Activated T-helper 9 cell treated with anti-CD3 and anti-CD28 coated beads, Interleukin-2, amount 50 U/mL, for 16 hours (primary cell): ENCODE measurements at regions not wholly inside any gene's neighbourhood (a gene's known extent, or its start where the extent isn't known, plus 50 kb on each side); places are given as distances from the start of the nearest gene placed in this dataset.

Experiments
- DNase-seq: peaks from one replicate; pipeline ENCODE4 v3.0.0-alpha.2; 2020; ENCODE audit warnings: low read depth

DNA sequence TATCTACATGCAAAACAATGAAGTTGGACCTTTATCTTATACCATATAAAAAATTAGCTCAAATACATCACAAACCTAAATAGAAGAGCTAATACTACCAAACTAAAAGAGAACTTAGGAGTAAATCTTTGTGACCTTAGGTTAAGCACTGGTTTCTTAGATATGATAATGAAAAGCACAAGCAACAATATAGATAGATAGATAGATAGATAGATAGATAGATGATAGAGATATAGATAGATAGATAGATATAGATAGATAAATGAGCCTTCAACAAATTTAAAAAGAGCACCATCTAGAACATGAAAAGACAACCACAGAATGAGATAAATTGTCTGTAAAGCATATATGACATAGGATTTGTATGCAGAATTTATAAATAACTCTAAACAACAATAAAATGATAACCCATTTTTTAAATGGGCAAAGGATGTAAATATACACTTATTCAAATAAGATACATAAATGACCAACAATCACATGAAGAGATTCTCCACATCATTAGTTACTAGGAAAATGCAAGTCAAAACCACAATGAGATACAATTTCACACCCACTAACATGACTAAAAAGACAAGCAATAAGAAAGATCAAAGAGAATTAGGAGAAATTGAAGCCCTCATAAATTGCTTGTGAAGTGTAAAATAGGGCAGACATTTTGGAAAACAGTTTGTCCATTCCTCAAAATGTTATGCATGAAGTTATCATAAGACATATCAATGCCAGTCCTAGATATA is 293.7 kb downstream of the BTG1 start:
- DNase-seq, result no peak

DNA sequence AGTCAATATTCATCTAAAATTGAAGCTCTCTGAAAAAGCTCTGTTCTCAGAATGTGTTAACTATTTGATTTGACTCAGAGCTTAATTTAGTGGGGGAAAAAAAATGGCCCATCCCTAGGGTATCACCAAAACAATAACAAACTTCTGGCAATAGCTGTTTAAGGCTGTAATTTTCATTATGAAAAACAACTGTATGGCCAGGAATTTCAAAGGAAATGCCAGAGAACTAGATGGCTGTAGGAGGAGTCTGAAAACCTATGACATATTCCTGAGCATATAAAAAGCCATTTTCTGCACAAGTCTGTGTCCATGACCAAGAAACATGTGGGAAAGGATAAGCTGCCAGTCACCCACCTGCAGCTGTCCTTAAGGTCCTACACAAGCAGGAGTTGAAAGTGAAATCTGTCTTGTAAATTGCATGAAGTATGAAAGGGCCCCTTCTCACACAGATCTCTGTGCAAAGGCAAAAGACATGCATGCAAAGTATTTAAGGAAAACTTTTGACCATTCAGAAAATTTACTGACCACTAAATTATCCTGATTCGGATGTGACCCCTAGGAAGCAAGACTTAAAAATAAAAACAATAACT is 299.1 kb downstream of the BTG1 start:
- no peak for DNase-seq

DNA sequence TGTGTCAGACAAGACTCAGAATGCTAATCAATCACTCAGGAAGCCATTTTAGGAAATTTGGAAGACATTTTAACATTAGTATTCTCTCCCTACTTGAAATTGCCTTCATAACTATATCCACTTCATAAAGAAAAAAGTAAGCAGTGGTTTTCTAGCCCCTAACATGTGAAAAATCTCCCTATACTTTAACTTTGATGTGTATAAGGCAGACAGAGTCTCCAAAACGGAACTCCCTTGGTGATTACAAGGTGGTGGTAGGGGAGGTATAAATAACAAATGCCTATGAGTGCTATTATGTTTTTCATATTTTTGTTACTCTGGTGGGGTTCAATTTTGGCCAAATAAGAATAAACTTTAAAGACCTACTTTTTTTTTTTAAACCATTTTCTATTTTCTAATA is 300.3 kb downstream of the BTG1 start:
- no peak for DNase-seq

DNA sequence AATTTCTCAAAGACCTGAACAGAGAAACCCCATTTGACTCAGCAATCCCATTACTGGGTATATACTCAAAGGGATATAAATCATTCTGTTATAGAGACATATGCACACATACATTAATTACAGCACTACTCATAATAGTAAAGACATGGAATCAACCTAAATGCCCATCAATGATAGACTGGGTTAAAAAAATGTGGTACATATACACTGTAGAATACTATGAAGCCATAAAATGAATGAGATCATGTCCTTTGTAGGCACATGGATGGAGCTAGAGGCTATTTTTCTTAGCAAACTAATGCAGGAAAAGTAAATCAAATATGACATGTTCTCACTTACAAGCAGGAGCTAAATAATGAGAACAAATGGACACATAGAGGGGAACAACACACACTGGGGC is 303.8 kb downstream of the BTG1 start:
- no peak for DNase-seq

DNA sequence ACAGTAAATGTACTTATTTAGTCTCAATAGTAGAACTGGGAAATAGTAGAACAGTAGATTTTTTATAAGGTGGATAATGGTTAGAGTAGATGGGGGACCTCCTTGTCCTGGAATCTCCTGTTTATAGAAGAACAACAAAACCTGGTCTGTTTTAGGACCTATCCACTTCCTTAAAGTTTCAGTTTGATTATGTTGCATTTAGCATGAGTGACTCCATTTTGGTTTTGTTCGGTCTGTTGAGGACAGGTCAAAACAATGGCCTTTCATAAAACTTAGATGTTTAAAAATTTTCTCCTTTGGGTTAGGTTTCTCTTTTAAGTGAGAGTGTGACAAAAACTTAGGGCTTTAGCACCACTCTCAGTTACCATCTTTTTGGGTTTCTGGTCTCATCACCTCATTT is 308.9 kb downstream of the BTG1 start:
- no peak for DNase-seq

DNA sequence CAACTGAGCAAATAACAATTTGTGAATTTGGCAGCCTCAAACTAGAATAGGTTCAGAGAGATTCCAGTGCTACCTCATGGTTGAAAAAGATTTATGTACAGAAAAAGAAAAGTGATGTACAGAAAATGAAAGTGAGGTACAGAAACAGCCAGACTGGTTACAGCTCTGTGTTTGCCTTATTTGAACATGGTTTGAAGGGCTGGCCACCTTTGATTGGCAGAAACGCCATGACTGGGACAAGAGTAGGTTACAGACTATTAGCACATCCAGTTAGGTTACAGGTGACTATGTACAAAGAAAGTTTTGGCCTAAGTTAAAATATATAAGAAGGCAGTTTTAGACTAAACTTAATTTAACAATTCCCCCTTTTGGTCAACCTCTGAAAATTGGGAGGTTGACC is 309.4 kb downstream of the BTG1 start:
- no peak for DNase-seq

DNA sequence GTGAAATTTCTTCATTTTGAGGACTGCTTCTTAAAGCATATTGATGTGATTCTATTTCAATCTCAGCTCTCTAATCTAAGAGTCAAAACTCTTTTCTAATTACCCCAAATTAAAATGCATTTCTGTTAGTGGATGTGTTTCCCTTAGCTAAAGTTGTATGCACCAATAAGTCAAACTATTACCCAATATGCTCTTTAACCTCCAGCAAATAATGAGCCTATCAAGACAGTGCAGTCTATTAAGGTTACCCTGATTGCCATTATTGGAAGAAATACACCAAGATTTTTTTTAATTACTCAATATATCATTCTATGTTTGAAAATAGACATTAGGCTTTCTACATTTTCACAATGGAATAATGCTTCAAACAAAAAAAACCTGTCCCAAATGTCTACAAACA is 310.0 kb downstream of the BTG1 start:
- DNase-seq, result no peak

DNA sequence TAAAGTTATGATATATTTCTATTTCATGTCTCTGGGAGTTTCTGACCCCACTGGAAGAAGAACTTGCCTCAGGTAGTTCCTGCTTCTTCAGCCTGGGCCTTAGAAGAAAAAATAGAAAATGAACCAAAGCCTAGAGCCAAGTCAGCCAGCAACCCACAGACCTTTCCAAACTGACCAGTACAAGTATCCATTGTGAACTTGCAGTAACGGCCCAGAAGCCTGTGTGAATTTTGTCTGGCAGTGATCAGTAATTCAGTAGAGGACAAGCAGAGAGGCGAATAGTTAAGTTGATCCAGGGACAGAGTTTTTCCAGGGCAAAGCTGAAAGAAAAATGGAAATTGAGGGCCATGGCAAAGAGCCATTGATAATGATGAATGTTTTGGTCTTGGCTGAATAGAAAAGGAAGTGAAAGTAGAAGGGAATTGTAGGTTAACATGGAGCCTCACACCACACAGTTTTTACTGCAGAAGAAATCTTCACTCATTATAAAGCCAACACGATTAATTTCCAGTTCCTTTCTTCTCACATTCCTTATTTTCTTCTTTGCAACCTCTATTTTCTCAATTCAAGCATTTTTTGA is 311.8 kb downstream of the BTG1 start:
- no peak for DNase-seq

DNA sequence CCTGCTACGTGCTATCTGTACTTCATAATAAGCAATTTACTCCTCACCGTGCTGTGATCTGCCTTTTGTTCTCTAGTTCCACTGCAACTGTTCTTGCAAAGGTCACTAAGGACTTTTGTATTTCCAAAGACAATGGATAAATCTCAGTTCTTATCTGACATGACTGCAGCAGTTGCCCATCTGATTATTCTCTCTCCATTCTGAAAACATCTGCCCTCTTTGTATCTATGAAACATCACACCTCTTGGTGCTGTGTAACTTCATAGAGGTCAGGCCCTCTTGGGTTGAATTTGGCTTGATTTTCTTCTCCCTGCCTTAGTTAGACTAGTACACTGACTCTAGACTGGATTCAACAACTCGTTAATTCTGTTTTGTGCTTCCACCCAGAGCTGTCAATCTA is 319.6 kb downstream of the BTG1 start:
- no peak for DNase-seq

DNA sequence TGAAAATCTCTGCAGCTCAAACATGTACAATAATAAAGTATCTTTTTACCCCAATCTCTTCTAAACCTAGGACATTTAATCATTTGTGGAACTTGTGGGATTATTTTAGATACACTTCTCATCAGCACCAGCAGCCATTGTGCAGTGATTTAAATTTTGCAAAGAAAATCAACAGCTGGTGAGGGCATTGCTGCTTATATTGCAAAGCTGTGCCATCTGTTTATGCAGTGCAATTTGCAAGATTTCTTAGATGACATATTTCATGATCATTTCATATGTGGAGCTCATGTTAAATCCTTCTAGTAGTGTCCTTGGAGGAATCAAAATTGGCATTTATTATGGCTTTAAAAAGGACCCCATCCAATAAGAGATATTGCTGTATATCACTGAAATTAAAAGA is 320.7 kb downstream of the BTG1 start:
- DNase-seq, result no peak

DNA sequence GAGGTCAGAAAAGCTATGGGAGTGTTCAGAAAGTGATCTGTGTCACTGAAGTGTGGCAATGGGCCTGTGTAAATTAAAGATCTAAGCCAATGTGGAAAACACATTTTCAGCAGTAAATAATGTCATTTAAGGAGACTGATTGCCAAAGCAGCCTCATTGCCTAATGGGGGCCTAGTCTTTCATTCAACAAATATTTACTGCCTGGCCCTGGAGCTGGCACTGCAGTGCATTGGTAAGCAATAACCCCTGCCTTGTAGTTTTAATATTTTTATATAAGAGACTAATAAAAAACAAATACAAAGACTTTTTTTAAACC is 326.6 kb downstream of the BTG1 start:
- no peak for DNase-seq

DNA sequence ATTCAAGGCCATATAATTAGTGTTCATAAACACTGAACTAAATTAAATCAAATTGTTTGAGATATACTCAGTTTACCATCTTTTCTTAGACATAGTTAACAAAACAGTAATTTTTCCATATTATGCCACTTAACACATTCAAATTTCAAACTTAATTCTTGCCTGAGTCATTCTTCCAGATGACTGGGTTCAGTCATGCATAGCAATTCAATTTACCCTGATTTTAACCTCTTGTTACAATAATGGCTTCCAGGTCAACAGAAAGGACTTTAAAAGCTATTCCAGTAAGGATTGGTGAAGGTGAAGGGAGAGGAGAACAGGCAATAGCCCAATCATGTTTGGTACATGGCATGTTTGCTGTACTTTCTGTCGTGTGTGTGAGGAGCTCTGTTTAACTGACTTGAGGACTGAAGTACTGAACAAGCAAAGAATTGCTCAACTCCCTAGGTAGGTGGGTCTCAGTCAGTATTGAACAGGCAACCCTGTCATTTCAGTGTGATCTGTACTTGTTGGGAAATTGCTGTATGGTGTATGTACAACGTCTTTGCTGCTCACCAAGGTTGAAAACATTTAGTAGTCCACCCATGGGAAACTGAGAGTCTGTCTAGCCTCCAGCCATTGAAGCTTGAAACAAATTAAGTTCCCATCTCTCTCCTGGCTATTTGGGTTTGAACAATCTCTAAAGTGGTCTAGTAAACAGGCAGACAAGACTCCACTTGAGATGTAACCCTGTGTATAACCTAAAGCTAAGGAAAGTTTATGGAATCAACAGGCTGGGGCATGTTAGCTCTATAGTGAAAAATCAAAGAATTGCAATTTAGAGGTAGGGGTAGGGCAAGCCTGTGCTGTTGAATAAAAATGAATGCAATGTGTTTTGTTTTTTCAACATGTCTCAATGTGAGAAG is 327.2 kb downstream of the BTG1 start:
- DNase-seq, result no peak

DNA sequence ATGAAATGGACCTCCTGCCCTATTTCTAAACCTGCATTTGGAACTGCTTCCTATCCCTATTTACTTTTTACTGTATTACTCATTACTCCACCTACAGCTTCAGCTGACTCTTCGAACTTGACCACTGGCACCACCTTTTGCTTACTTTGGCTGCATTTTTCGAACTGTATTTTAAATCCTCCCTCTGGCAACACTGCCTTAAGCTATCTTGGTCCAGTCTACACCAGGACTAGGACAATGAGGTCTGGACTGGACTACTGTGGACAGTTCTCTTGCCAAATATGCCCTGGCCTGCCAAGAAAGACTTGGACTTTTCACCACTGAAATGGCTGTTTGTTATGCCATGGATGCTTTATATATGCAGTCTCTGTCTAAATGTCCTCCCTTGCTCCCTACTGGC is 328.1 kb downstream of the BTG1 start:
- DNase-seq, result no peak

DNA sequence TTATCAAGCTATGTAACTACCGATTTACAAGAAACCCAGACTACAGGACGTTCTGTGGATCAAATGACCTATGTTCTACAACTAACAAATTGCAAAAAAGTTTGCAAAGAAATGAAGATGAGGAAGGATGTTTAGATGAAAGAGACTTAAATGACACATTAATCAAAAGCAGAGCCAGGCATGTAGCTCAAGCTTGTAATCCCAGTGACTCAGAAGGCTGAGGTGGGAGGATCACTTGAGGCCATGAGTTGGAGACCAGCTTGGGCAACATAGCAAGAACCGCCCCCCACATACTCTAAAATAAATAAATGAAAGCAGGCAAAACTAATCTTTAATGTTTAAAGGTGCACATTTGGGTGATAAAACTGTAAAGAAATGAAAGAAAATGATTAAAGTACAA is 331.9 kb downstream of the BTG1 start:
- no peak for DNase-seq

DNA sequence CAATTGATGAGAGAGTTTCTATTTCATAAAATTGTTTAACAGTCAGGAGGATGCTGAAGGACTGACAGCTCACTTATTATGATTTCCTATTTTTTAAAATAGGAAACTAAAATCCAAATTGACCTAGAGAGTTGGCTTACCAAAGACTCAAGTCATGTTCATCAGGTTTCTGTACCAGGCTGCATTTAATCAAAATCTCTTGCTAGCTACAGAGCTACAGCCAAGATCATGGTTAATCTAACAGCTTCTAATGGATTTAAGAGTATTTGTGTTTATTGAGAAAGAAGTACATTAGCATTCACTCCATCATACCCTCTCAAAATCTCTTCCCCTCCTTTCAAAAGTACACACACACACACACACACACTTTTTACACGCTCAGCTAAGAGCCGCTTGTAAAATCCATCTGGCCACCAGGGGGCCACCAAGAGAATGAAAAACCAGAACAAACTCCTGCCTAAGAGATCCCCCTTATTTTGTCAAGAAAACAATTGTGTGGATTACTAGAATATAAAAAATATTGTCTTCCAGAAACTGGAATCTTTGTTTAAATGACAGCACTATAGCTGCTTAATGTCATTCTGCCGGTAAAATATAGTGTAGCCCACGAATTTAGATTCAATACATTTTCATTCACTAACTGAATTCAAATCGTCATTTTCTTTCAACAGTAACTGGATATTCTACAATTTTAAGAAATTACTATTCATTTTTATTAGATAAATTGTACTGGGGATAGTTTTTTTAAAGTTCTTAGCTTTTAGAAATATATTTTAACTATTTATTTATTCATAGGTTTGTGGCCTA is 334.0 kb downstream of the BTG1 start:
- peak; percentile 55 for DNase-seq

DNA sequence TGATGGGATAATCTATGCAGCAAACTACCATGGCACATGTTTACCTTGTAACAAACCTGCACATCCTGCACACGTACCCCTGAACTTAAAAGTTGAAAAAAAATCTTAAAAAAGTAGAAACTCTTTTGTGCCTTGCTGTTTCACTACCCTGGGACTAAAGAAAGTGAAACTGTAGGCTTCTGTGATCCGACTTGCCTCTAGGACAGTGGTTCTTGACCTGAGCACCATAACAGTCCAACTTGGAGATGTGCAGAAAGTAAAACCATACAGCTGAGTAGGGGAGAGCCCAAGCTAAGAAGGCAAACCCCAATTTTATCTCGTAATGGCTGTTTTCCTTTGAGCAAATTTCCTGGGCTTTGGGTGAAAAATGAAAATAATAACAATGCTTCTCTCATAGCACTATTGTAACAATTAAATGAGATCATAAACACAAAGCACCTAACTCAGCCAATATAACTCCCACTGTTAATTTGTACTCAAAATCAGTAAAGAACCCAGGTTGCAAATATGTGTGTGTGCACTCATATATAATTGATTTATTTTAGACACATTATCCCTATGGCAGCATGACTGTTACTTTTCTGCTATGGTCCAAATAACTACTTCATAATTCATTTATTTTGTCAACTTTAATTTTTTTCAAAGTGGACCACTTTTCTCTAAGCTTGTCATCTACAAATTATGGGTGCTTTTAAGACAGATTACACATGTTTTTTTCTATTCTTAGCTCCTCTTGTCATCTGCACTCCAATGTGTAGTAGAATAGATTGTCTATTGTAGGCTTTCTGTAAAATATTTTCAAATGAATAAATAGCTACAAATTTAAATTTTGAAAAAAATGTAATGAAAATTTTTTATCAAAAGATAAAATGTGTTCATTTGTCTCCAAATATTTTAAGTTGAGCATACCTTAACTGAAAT is 334.9 kb downstream of the BTG1 start:
- DNase-seq, result no peak

DNA sequence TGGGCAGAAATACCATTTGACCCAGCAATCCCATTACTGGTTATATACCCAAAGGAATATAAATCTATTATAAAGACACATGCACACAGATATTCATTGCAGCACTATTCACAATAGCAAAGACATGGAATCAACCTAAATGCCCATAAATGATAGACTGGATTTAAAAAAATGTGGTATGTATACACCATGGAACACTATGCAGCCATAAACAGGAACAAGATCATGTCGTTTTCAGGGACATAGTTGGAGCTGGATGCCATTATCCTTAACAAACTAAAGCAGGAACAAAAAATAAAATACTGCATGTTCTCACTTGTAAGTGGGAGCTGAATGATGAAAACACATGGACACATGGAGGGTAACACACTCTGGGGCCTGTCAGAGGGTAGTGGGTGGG is 335.6 kb downstream of the BTG1 start:
- no peak for DNase-seq

DNA sequence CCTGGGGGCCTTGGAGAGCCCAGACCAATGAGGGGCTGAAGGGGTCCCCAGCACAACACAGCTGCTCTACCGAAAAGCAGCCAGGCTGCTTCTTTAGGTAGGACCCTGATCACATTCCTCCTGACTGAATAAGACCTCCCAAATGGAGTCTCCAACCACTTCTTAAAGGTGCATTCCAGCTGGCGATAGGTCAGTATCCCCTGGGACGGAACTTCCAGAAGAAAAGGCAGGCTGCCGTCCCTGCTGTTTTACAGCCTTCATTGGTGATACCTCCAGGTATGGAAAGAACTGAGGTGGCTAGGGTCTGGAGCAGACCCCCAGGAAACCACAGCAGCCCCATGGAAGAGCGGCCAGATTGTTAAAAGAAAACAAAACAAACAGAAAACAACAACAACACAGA is 340.6 kb downstream of the BTG1 start:
- DNase-seq, result no peak

DNA sequence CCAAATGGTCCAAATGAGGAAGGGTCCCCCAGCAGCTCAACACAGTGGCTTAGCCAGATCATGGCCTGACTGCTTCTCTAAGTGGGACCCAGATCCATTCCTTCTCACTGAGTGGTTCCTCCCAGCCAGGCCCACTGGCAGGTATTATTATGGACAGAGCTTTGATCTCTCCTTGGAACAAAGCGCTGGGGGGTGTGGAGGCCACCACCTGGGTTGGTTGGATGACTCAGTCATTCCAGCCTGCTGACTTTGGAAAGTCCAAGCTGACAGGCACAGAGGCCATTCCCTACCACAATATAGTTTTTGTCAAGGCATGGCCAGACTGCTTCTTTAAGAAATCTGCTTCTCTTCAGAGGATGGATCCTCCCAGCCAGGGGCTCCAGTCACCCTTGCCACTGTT is 341.1 kb downstream of the BTG1 start:
- DNase-seq, result no peak

DNA sequence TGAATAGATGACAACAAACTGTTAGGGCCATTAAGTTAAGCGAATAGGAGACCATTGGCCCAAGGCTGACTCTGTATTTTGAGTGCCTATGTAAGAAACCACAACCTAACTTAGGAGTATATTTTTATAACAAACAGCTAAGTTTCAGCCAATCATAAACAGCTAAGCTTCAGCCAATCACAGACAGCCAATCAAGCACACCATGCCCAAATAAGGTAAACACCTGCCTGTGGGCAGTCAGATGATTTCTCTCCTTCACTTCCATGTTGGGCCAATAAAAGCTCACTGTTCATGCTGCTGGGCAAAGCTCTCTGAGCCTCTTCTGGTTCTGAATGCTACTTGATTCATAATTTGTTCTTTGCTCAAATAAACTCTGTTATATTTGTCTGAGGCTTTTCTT is 344.6 kb downstream of the BTG1 start:
- DNase-seq, result no peak

DNA sequence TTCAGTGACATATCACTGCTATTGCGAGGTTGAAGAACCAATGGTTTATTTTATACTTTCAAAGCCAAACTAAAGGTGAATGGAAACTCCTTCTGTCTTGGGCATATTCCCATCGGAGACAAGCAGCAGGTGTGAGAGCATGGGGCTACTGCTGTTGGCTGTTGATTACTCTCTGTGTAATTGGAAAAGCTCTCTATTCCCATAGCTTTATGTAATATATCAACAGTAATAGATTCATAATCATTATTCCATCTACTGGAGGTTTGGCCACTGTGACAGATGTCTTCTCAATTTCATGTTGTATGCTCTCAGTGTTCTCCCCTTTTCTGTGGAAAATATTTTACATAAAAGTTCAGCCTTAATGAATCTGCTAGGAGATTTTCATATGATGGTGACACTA is 352.0 kb downstream of the BTG1 start:
- no peak for DNase-seq
